ENCODE measurements at regions not wholly inside any gene's neighbourhood (a gene's known extent, or its start where the extent isn't known, plus 50 kb on each side); places are given as distances from the start of the nearest gene placed in this dataset.

DNA sequence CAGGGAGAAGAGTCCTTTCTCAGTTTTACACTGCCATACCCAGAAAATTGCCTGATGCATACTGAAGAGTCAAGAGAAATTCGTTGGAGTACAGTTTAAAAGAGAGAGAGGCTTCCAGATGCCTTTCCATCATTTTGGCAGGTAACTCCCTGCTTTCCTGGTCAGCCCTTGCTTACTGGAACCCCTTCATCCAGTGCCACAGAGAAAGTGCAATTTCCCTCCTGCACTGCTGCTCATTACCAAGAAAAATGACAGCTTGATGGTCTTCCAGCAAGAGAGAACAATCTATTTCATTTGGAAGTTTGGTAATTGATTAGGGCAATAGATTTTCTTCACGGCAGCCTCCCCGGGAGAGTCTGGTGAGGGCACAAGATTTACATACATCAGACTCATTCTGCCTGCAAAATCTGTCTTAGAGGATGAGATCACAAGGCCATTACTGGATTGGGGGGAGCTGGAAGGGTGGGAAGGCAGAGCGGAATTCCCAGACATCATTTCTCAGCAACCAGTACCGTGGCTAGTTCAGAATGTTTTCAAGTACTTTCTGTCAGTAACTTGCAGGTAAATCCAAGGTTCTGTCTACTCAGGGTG lies 102.8 kb upstream of the SLC14A2 start:
- Histone ChIP-seq H3K9ac (ENCODE audit: low read length in 2 of 2) (no peak overlapping the region), H3K9me3 (ENCODE audit: control insufficient read depth in 2 of 2, low read length in 2 of 2) (no peaks in the 10 kb centered on the region), H3K27ac (ENCODE audit: low read length) (no peak overlapping the region), H3K36me3 (ENCODE audit: control insufficient read depth in 2 of 2, insufficient read depth in 2 of 2, low read length in 2 of 2) (no peaks in the 10 kb centered on the region), H3K4me3 (ENCODE audit: low read length in 2 of 2) (no peak overlapping the region), H3K27me3 (ENCODE audit: control insufficient read depth in 1 of 2, insufficient read depth in 2 of 2, low read length in 2 of 2) (no peaks in the 10 kb centered on the region), H3K4me1 (ENCODE audit: control insufficient read depth, insufficient read depth, low read length) (peaks cover 5% of the 10 kb centered on the region)

DNA sequence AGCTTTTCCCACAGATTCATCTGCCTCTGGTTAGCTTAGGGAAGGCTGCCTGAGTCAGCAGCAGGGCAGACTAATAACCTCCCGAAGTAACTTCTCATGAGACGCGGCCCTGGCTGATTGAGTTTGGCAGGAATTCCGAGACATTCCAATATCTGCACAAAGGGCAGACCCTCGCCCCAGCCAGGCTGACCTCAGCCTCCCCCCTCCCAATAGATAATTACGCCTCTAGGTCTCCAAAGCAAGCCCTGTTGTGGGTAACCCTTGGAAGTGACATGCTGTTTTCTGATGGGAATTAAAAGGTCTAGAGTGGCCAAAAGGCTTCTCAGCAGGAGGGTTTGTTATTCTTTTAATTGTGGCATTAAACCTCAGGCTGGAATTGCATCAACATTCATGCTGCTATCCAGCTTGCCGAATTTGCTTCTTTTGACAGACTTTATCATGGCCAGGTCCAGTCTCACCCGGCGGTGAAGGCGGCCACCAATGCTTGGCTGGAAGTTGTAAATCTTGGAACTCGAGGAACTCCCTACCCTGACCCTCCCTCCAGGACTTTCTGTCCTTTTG lies 98.0 kb upstream of the SLC14A2 start:
- H3K27ac ChIP-seq (ENCODE audit: low read length): no peak overlapping the region
- H3K4me1 ChIP-seq (ENCODE audit: control insufficient read depth, insufficient read depth, low read length): peaks cover 17% of the 10 kb centered on the region
- H3K9me3 ChIP-seq (ENCODE audit: control insufficient read depth in 2 of 2, low read length in 2 of 2): no peaks in the 10 kb centered on the region
- H3K4me3 ChIP-seq (ENCODE audit: low read length in 2 of 2): no peak overlapping the region
- H3K27me3 ChIP-seq (ENCODE audit: control insufficient read depth in 1 of 2, insufficient read depth in 2 of 2, low read length in 2 of 2): no peaks in the 10 kb centered on the region
- H3K36me3 ChIP-seq (ENCODE audit: control insufficient read depth in 2 of 2, insufficient read depth in 2 of 2, low read length in 2 of 2): no peaks in the 10 kb centered on the region
- no peak overlapping the region for H3K9ac ChIP-seq (ENCODE audit: low read length in 2 of 2)

DNA sequence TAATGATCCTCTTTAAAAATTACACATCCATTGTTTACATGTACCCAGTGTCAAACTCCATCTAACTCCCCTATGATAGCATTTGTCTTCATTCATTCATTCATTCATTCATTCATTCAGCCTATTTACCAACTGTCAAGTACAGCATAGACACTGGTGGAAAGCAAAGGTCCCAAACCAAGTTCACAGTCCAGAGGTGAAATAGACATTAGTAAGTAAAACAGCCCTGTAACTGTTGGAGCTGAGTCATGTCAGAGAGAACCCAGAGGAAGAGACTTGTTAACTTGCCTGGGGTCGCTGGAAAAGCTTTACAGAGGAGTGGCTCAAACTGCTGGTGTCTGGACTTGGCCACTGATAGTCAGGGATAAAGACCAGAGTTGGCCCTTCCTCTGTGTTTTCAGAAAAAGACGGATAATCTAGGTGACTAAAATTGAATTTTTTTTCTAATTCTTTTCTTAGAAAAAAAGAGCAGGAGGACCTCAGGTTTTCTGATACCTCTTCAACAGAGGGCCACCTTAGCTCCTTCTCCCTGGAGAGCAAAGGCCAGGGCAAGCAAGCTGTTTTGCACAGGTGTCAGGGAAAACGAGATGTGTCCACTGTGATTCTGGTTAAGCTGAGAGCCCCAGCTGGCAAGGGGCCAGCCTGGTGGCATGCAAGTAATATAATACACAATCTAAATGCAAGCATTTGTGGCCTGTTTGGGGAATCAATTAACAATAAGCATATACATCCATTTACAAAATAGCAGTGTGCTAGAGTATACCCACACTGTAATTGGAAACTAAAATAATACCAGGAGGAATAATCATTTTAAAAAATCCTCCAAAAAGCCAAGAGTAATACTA lies 96.7 kb upstream of the SLC14A2 start:
- Histone ChIP-seq H3K4me1 (ENCODE audit: control insufficient read depth, insufficient read depth, low read length) (peaks cover 19% of the 10 kb centered on the region), H3K36me3 (ENCODE audit: control insufficient read depth in 2 of 2, insufficient read depth in 2 of 2, low read length in 2 of 2) (no peaks in the 10 kb centered on the region), H3K27ac (ENCODE audit: low read length) (no peak overlapping the region), H3K4me3 (ENCODE audit: low read length in 2 of 2) (no peak overlapping the region), H3K9ac (ENCODE audit: low read length in 2 of 2) (no peak overlapping the region), H3K9me3 (ENCODE audit: control insufficient read depth in 2 of 2, low read length in 2 of 2) (no peaks in the 10 kb centered on the region), H3K27me3 (ENCODE audit: control insufficient read depth in 1 of 2, insufficient read depth in 2 of 2, low read length in 2 of 2) (no peaks in the 10 kb centered on the region)

DNA sequence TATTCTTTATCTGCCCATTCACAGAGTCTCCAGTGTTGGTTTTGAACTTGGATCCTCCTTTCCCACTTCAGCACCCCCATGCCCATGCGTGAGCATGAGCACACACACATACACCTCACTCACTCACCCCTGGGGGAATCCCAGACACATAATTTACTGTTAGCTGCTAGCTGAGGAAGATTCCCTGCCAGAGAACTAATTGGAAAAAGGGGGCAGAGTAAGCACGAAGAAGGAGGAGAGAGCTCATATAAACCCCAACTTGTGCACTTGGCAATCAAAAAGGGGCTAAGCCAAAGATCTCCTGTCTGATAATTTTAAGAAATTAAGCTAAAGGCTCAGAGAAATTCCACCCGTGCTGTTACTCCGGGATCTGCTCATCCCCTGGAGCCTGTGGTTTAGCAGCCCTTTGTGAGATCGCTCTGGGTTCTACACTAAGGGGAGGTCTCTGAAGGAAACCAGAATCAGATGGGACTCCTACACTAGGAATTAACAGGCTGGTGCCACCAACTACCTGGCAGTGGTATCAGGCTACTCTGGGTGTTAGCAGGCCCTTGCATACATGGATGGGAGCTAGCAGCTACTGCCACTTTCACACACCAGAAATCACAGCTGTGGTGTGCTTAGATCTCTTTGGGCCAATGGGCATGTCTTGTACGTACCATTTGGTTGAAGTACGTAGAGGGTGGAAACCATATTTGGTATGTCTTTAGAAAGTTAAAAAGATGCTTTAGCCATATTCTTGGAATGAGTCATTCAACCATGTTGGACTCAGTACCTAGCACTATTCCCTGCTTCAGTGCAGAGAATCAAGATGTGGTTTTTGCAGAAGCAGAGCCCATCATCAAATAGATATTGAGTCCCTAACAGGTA lies 95.6 kb upstream of the SLC14A2 start:
- no peak overlapping the region for H3K9ac ChIP-seq (ENCODE audit: low read length in 2 of 2)
- no peaks in the 10 kb centered on the region for H3K36me3 ChIP-seq (ENCODE audit: control insufficient read depth in 2 of 2, insufficient read depth in 2 of 2, low read length in 2 of 2)
- H3K4me1 ChIP-seq (ENCODE audit: control insufficient read depth, insufficient read depth, low read length): peaks cover 19% of the 10 kb centered on the region
- H3K27me3 ChIP-seq (ENCODE audit: control insufficient read depth in 1 of 2, insufficient read depth in 2 of 2, low read length in 2 of 2): no peaks in the 10 kb centered on the region
- no peaks in the 10 kb centered on the region for H3K9me3 ChIP-seq (ENCODE audit: control insufficient read depth in 2 of 2, low read length in 2 of 2)
- H3K27ac ChIP-seq (ENCODE audit: low read length): no peak overlapping the region
- H3K4me3 ChIP-seq (ENCODE audit: low read length in 2 of 2): no peak overlapping the region

DNA sequence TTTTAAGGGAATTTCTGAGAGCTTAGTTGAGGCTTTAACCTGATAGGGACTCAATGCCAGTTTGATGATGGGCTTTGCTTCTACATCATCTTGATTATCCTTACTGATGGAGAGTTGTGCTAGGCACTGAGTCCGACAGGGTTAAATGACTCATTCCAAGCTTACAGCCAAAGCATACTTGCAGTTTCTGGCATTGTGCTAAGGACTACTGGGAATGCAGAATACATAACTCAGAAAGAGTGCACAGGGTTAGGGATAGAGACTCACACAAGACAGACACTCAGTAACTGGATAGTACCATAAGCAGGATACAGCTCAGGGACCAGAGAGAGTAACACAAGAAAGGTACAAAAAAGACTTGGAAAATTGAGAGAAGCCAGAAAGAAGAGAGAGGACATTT lies 94.1 kb upstream of the SLC14A2 start:
- no peaks in the 10 kb centered on the region for H3K9me3 ChIP-seq (ENCODE audit: control insufficient read depth in 2 of 2, low read length in 2 of 2)
- H3K9ac ChIP-seq (ENCODE audit: low read length in 2 of 2): no peak overlapping the region
- no peaks in the 10 kb centered on the region for H3K27me3 ChIP-seq (ENCODE audit: control insufficient read depth in 1 of 2, insufficient read depth in 2 of 2, low read length in 2 of 2)
- H3K27ac ChIP-seq (ENCODE audit: low read length): no peak overlapping the region
- no peaks in the 10 kb centered on the region for H3K36me3 ChIP-seq (ENCODE audit: control insufficient read depth in 2 of 2, insufficient read depth in 2 of 2, low read length in 2 of 2)
- H3K4me3 ChIP-seq (ENCODE audit: low read length in 2 of 2): no peak overlapping the region
- H3K4me1 ChIP-seq (ENCODE audit: control insufficient read depth, insufficient read depth, low read length): peaks cover 19% of the 10 kb centered on the region

DNA sequence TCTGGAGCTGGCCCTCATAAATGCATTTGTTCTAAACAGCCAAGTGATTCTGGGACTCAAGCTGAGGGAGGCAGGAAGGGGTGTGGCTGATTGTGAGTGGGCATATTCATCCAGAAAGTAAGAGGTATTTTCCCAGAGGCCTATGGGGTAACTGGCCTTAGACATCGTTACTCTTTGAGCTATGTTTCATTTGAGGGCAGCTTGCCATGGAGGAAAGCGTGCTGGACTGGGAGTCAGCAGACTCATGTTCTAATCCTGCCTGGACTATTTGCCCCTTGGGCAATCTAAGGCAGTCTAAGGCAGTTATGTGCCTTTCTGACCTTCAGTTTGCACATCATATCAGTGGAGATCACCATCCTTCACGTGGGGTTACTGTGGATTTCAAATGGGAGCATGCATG lies 93.5 kb upstream of the SLC14A2 start:
- Histone ChIP-seq H3K4me3 (ENCODE audit: low read length in 2 of 2) (peak overlapping the region in 1 of 2 donors; percentile 35), H3K4me1 (ENCODE audit: control insufficient read depth, insufficient read depth, low read length) (peaks cover 19% of the 10 kb centered on the region), H3K9me3 (ENCODE audit: control insufficient read depth in 2 of 2, low read length in 2 of 2) (no peaks in the 10 kb centered on the region), H3K36me3 (ENCODE audit: control insufficient read depth in 2 of 2, insufficient read depth in 2 of 2, low read length in 2 of 2) (no peaks in the 10 kb centered on the region), H3K27me3 (ENCODE audit: control insufficient read depth in 1 of 2, insufficient read depth in 2 of 2, low read length in 2 of 2) (no peaks in the 10 kb centered on the region), H3K9ac (ENCODE audit: low read length in 2 of 2) (no peak overlapping the region), H3K27ac (ENCODE audit: low read length) (no peak overlapping the region)

DNA sequence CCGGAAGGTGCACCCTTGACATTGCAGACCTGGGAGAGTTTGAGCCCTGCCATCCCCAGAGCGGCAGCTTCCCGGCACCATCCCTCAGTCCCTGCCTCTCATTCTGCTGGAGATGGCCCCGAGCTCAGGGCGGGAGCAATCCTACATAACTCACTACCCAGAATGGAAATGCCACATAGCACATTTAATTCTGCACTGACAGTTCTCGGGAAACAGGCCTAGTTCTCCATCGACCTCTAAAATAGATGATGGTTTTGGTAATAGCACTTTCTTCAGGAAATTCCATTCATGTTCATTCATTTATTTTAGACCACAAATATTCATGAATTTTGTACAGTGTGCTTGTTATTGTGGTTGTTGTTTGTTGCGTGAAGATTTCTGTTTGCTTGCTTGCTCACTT lies 92.9 kb upstream of the SLC14A2 start:
- no peaks in the 10 kb centered on the region for H3K36me3 ChIP-seq (ENCODE audit: control insufficient read depth in 2 of 2, insufficient read depth in 2 of 2, low read length in 2 of 2)
- H3K27ac ChIP-seq (ENCODE audit: low read length): no peak overlapping the region
- H3K9me3 ChIP-seq (ENCODE audit: control insufficient read depth in 2 of 2, low read length in 2 of 2): no peaks in the 10 kb centered on the region
- no peak overlapping the region for H3K9ac ChIP-seq (ENCODE audit: low read length in 2 of 2)
- H3K4me3 ChIP-seq (ENCODE audit: low read length in 2 of 2): no peak overlapping the region
- no peaks in the 10 kb centered on the region for H3K27me3 ChIP-seq (ENCODE audit: control insufficient read depth in 1 of 2, insufficient read depth in 2 of 2, low read length in 2 of 2)
- H3K4me1 ChIP-seq (ENCODE audit: control insufficient read depth, insufficient read depth, low read length): peaks cover 14% of the 10 kb centered on the region

DNA sequence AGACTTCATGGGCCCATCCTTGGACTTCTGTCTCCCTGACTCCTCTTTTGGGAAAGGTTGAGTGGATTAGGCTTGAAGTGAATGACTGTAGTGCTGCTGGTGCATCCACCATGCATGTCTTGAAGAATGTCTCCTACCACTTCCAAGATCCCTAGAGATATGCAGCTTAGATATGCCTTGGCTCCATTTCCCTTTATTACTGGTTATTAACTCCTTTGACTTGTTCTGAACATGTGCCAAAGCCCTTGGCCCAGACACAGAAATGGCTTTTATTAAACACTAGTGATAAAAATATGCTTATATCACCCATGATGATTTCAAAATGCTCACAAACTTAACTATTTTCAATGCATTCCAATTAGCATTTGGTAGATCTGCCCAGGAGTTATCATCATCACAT lies 90.0 kb upstream of the SLC14A2 start:
- H3K9ac ChIP-seq (ENCODE audit: low read length in 2 of 2): no peak overlapping the region
- H3K27me3 ChIP-seq (ENCODE audit: control insufficient read depth in 1 of 2, insufficient read depth in 2 of 2, low read length in 2 of 2): no peaks in the 10 kb centered on the region
- no peaks in the 10 kb centered on the region for H3K36me3 ChIP-seq (ENCODE audit: control insufficient read depth in 2 of 2, insufficient read depth in 2 of 2, low read length in 2 of 2)
- H3K27ac ChIP-seq (ENCODE audit: low read length): no peak overlapping the region
- no peak overlapping the region for H3K4me3 ChIP-seq (ENCODE audit: low read length in 2 of 2)
- peaks cover 14% of the 10 kb centered on the region for H3K4me1 ChIP-seq (ENCODE audit: control insufficient read depth, insufficient read depth, low read length)
- H3K9me3 ChIP-seq (ENCODE audit: control insufficient read depth in 2 of 2, low read length in 2 of 2): no peaks in the 10 kb centered on the region

DNA sequence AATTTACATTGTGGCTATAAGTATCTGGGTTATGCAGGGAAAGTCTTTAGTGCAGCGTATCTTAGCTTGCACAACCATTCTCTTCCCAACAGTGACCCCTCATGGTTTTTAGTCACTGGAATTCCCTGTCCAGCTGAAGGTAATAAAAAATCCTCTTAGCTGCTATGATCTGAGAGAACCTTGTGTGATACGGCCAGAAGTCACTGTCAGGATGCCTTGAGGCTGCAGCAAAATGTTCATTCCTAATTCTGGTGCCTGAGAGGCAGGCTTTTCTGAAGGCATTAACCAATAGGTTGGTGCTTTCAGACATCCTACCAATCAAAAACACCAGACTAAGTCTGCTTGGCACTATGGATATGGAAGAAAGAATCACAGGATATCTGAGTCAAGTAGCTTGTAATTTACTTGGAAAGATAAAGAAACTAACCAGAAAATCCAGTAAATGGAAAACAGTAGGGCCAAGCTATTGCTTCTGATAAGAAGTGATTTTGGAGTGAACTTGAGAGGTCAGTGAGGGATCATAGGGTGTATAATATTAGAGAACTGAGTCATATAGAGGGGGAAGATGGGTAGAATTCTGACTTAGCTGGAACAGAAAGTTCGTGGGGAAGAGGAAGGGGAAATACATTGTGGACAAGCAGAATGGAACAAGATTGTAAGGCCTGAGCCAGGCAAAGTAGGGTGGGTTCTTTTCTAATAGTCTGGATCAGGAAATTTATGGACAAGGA lies 89.0 kb upstream of the SLC14A2 start:
- Histone ChIP-seq H3K4me1 (ENCODE audit: control insufficient read depth, insufficient read depth, low read length) (peaks cover 9% of the 10 kb centered on the region), H3K4me3 (ENCODE audit: low read length in 2 of 2) (no peak overlapping the region), H3K27ac (ENCODE audit: low read length) (no peak overlapping the region), H3K9ac (ENCODE audit: low read length in 2 of 2) (no peak overlapping the region), H3K36me3 (ENCODE audit: control insufficient read depth in 2 of 2, insufficient read depth in 2 of 2, low read length in 2 of 2) (no peaks in the 10 kb centered on the region), H3K27me3 (ENCODE audit: control insufficient read depth in 1 of 2, insufficient read depth in 2 of 2, low read length in 2 of 2) (no peaks in the 10 kb centered on the region), H3K9me3 (ENCODE audit: control insufficient read depth in 2 of 2, low read length in 2 of 2) (no peaks in the 10 kb centered on the region)

DNA sequence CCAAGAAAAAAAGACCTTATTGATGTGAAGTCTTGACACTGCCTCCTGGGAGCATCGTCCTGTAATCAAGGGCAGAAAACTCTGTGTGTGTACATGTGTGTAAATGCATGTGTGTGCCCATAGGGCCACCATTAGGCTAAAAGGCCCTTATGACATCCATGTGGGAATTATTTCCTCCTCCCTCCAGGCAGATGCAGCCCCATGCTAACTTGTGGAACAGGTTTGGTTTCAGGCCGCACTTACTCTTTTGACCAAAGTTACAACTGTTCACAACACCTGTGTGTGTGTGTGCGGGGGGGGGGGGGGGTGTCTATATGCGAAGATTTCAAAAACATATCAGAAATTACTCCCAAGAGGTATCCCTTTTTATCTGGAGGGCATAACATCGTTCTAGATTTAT lies 87.4 kb upstream of the SLC14A2 start:
- no peaks in the 10 kb centered on the region for H3K9me3 ChIP-seq (ENCODE audit: control insufficient read depth in 2 of 2, low read length in 2 of 2)
- no peak overlapping the region for H3K4me3 ChIP-seq (ENCODE audit: low read length in 2 of 2)
- H3K36me3 ChIP-seq (ENCODE audit: control insufficient read depth in 2 of 2, insufficient read depth in 2 of 2, low read length in 2 of 2): no peaks in the 10 kb centered on the region
- H3K27me3 ChIP-seq (ENCODE audit: control insufficient read depth in 1 of 2, insufficient read depth in 2 of 2, low read length in 2 of 2): no peaks in the 10 kb centered on the region
- H3K27ac ChIP-seq (ENCODE audit: low read length): no peak overlapping the region
- H3K9ac ChIP-seq (ENCODE audit: low read length in 2 of 2): no peak overlapping the region
- no peaks in the 10 kb centered on the region for H3K4me1 ChIP-seq (ENCODE audit: control insufficient read depth, insufficient read depth, low read length)

Data from stomach smooth muscle (tissue), 2 donors.